GM12891 (cell line): ENCODE measurements at regions not wholly inside any gene's neighbourhood (a gene's known extent, or its start where the extent isn't known, plus 50 kb on each side); places are given as distances from the start of the nearest gene placed in this dataset.

Source experiments
- POLR2A ChIP-seq: IDR thresholded peaks from 2 replicates; pipeline ENCODE4 v1.6.1; 2011; ENCODE audit warnings: low read depth, low read length, control low read depth
- POLR2AphosphoS5 ChIP-seq: IDR thresholded peaks from 2 replicates; pipeline ENCODE4 v1.6.1; 2011; ENCODE audit warnings: low read depth, low read length, control low read depth
- TAF1 ChIP-seq: IDR thresholded peaks from 2 replicates; pipeline ENCODE4 v1.6.1; 2011; ENCODE audit warnings: low read depth, low read length, control low read depth

GRCh38 chr6:140872885-140873284 is 1259.8 kb upstream of the GJE1 start:
- TF ChIP-seq POLR2A (no peak), TAF1 (no peak), POLR2AphosphoS5 (no peak)
